ENCODE measurements at regions not wholly inside any gene's neighbourhood (a gene's known extent, or its start where the extent isn't known, plus 50 kb on each side); places are given as distances from the start of the nearest gene placed in this dataset.
"Not testable (repeated sequence)": the region's sequence is repeated elsewhere in the genome, so short reads cannot be mapped to it uniquely, and the experiment has no call there.

GRCh38 chr1:232317350-232317749, 312.6 kb downstream of the SIPA1L2 start:
- no peak for DNase-seq (ENCODE audit: low read depth in 2 of 2)

GRCh38 chr1:232316864-232317263, 313.1 kb downstream of the SIPA1L2 start:
- no peak for DNase-seq (ENCODE audit: low read depth in 2 of 2)

- DNase-seq (ENCODE audit: low read depth in 2 of 2), result not testable (repeated sequence)
Measured at GRCh38 chr1:232313876-232314275, 316.1 kb downstream of the SIPA1L2 start.

- DNase-seq (ENCODE audit: low read depth in 2 of 2), result no peak
Measured at GRCh38 chr1:232310541-232310940, 319.4 kb downstream of the SIPA1L2 start.

- DNase-seq (ENCODE audit: low read depth in 2 of 2), result no peak
Measured at GRCh38 chr1:232308616-232309015, 321.3 kb downstream of the SIPA1L2 start.

GRCh38 chr1:232307296-232308017, 322.5 kb downstream of the SIPA1L2 start:
- no peak for DNase-seq (ENCODE audit: low read depth in 2 of 2)

- no peak for DNase-seq (ENCODE audit: low read depth in 2 of 2)
Measured at GRCh38 chr1:232306269-232306961, 323.5 kb downstream of the SIPA1L2 start.

GRCh38 chr1:232305050-232305449, 324.9 kb downstream of the SIPA1L2 start:
- DNase-seq (ENCODE audit: low read depth in 2 of 2), result no peak

GRCh38 chr1:232303222-232303620, 326.7 kb downstream of the SIPA1L2 start:
- DNase-seq (ENCODE audit: low read depth in 2 of 2), result no peak

GRCh38 chr1:232302376-232303221, 327.3 kb downstream of the SIPA1L2 start:
- DNase-seq (ENCODE audit: low read depth in 2 of 2), result no peak

- DNase-seq (ENCODE audit: low read depth in 2 of 2), result no peak
Measured at GRCh38 chr1:232301246-232301645, 328.7 kb downstream of the SIPA1L2 start.

GRCh38 chr1:232300466-232300865, 329.5 kb downstream of the SIPA1L2 start:
- peak; percentile 13 to 14 for DNase-seq (ENCODE audit: low read depth in 2 of 2)

- DNase-seq (ENCODE audit: low read depth in 2 of 2), result no peak
Measured at GRCh38 chr1:232296461-232296860, 333.5 kb downstream of the SIPA1L2 start.

- DNase-seq (ENCODE audit: low read depth in 2 of 2), result no peak
Measured at GRCh38 chr1:232293361-232293760, 336.6 kb downstream of the SIPA1L2 start.

- DNase-seq (ENCODE audit: low read depth in 2 of 2), result no peak
Measured at GRCh38 chr1:232292818-232293217, 337.1 kb downstream of the SIPA1L2 start.

- no peak for DNase-seq (ENCODE audit: low read depth in 2 of 2)
Measured at GRCh38 chr1:232292239-232292638, 337.7 kb downstream of the SIPA1L2 start.

GRCh38 chr1:232291681-232292080, 338.3 kb downstream of the SIPA1L2 start:
- no peak for DNase-seq (ENCODE audit: low read depth in 2 of 2)

GRCh38 chr1:232291261-232291660, 338.7 kb downstream of the SIPA1L2 start:
- DNase-seq (ENCODE audit: low read depth in 2 of 2), result no peak

GRCh38 chr1:232290570-232290969, 339.4 kb downstream of the SIPA1L2 start:
- DNase-seq (ENCODE audit: low read depth in 2 of 2), result no peak

- DNase-seq (ENCODE audit: low read depth in 2 of 2), result no peak
Measured at GRCh38 chr1:232287676-232288569, 342.0 kb downstream of the SIPA1L2 start.

- DNase-seq (ENCODE audit: low read depth in 2 of 2), result no peak
Measured at GRCh38 chr1:232285138-232285537, 344.8 kb downstream of the SIPA1L2 start.
